Panc1 (cell line): ENCODE measurements at regions not wholly inside any gene's neighbourhood (a gene's known extent, or its start where the extent isn't known, plus 50 kb on each side); places are given as distances from the start of the nearest gene placed in this dataset.

Experiments used
- ATAC-seq: fragments of 200-7000 bp; cut with Tn5 transposase; 2 replicates; pipeline ENCODE4 v1.9.1; 2020; ENCODE audit warnings: mild to moderate bottlenecking, moderate library complexity
- BruUV-seq: library from RNA; stranded (reverse); fragments of 400-500 nt; replicated peaks from 2 replicates; lab custom pipeline; 2021; lab: Mats Ljungman, UMichigan
- CTCF ChIA-PET: fragments of 300-600 bp; sonication (Branson Sonifier 250); formaldehyde crosslinking; loops from one replicate; lab custom pipeline; 2022; ENCODE audit warnings: antibody characterized with exemption; lab: Charles Lee
- POLR2A ChIA-PET: fragments of 300-600 bp; sonication (Branson Sonifier 250); formaldehyde crosslinking; loops from one replicate; lab custom pipeline; 2022; ENCODE audit warnings: antibody characterized with exemption; lab: Charles Lee
- DNase-seq: peaks from one replicate; pipeline ENCODE4 v3.0.0-alpha.2; 2010; ENCODE audit warnings: low read depth, low spot score
- H3K27ac ChIP-seq: 2 replicates; pipeline ENCODE4 v1.5.1; 2011; ENCODE audit warnings: mild to moderate bottlenecking, low read length, inconsistent platforms
- H3K27me3 ChIP-seq: fragments of 200-500 bp; sonication (Bioruptor generic); 2 replicates; pipeline ENCODE4 v1.6.0; 2014; ENCODE audit warnings: low read length, inconsistent platforms; ENCODE audit not compliant: control insufficient read depth, insufficient read depth
- H3K36me3 ChIP-seq: fragments of 200-500 bp; sonication (Bioruptor generic); 2 replicates; pipeline ENCODE4 v1.5.1; 2014; ENCODE audit warnings: inconsistent platforms, mild to moderate bottlenecking, low read length, moderate library complexity; ENCODE audit not compliant: control insufficient read depth, insufficient read depth
- H3K4me1 ChIP-seq: 2 replicates; pipeline ENCODE4 v1.5.1; 2011; ENCODE audit warnings: inconsistent platforms, mild to moderate bottlenecking, low read length, moderate library complexity; ENCODE audit not compliant: control insufficient read depth, insufficient read depth
- H3K4me3 ChIP-seq, 2 experiments: 2 replicates each; pipeline ENCODE4 v1.5.1; 2011 to 2012; ENCODE audit warnings: low read depth in 2 of 2, low read length in 2 of 2, mild to moderate bottlenecking in 2 of 2, inconsistent platforms in 1 of 2, moderate library complexity in 1 of 2
- H3K9me3 ChIP-seq: fragments of 200-500 bp; sonication (Bioruptor generic); 2 replicates; pipeline ENCODE4 v1.5.1; 2014; ENCODE audit warnings: low read depth, mild to moderate bottlenecking, inconsistent platforms, low read length, moderate library complexity; ENCODE audit not compliant: control insufficient read depth, insufficient read depth
- POLR2AphosphoS5 ChIP-seq: IDR thresholded peaks from 2 replicates; pipeline ENCODE4 v1.6.1; 2012; ENCODE audit warnings: mild to moderate bottlenecking, low read depth, low read length, moderate library complexity
- REST ChIP-seq, 2 experiments: IDR thresholded peaks; 2 replicates each; pipeline ENCODE4 v1.6.1; 2011 to 2012; ENCODE audit warnings: low read depth in 2 of 2, control low read depth in 1 of 2, low read length in 1 of 2, mild to moderate bottlenecking in 1 of 2, moderate library complexity in 1 of 2; ENCODE audit not compliant: insufficient read depth in 1 of 2
- SIN3A ChIP-seq: IDR thresholded peaks from 2 replicates; pipeline ENCODE4 v1.6.1; 2012; ENCODE audit warnings: low read depth, mild to moderate bottlenecking, low read length, moderate library complexity, borderline replicate concordance; ENCODE audit not compliant: insufficient read depth
- TCF7L2 ChIP-seq: IDR thresholded peaks from 2 replicates; pipeline ENCODE4 v1.6.1; 2011; ENCODE audit warnings: mild to moderate bottlenecking, low read depth, low read length, inconsistent platforms
- in situ Hi-C: cut with HindIII; loops from 2 replicates; pipeline ENCODE4 v1.10.0; 2016; ENCODE audit warnings: low sequenced_read_pairs, low pct_unique_long_range_greater_than_20kb
- intact Hi-C: fragments of 100-400 bp; cut with micrococcal nuclease; formaldehyde crosslinking; loops from one replicate; pipeline ENCODE4 v1.10.0; 2022; ENCODE audit not compliant: unreplicated experiment
- TF ChIP-seq, protein P1 (sequence below): fragments of 450-650 bp; IDR thresholded peaks from 2 replicates; pipeline ENCODE4 v1.5.1; 2017; ENCODE audit warnings: mild to moderate bottlenecking

GRCh38 chr3:176967522-176967921 lies 229.8 kb downstream of the TBL1XR1 start:
- ChIA-PET POLR2A (no interaction called here), CTCF (no interaction called here)
- peaks cover 7% of the 10 kb centered on the region; the same call in 1 of the 2 replicates for H3K4me1 ChIP-seq
- H3K9me3 ChIP-seq, result no peaks in the 10 kb centered on the region
- intact Hi-C loops, result no loop called here
- TF ChIP-seq, protein P1, sequence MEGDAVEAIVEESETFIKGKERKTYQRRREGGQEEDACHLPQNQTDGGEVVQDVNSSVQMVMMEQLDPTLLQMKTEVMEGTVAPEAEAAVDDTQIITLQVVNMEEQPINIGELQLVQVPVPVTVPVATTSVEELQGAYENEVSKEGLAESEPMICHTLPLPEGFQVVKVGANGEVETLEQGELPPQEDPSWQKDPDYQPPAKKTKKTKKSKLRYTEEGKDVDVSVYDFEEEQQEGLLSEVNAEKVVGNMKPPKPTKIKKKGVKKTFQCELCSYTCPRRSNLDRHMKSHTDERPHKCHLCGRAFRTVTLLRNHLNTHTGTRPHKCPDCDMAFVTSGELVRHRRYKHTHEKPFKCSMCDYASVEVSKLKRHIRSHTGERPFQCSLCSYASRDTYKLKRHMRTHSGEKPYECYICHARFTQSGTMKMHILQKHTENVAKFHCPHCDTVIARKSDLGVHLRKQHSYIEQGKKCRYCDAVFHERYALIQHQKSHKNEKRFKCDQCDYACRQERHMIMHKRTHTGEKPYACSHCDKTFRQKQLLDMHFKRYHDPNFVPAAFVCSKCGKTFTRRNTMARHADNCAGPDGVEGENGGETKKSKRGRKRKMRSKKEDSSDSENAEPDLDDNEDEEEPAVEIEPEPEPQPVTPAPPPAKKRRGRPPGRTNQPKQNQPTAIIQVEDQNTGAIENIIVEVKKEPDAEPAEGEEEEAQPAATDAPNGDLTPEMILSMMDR, result no peak
- TF ChIP-seq SIN3A (no peak), POLR2AphosphoS5 (no peak), REST (IDR thresholded peaks at IDR 0.05; ENCODE audit: insufficient read depth in 1 of 2, low read depth in 2 of 2, low read length in 1 of 2) (no peak), TCF7L2 (no peak)
- no peak overlapping the region for H3K4me3 ChIP-seq
- in situ Hi-C loops, result no loop called here
- no peak for DNase-seq
- no peak overlapping the region for H3K27ac ChIP-seq
- H3K36me3 ChIP-seq, result no peaks in the 10 kb centered on the region
- H3K27me3 ChIP-seq, result no peaks in the 10 kb centered on the region
- no peak for ATAC-seq
- BruUV-seq, result no TSS peak

GRCh38 chr3:176964661-176965060 lies 232.6 kb downstream of the TBL1XR1 start:
- Histone ChIP-seq H3K4me3 (no peak overlapping the region), H3K36me3 (no peaks in the 10 kb centered on the region), H3K4me1 (peaks cover 7% of the 10 kb centered on the region; the same call in 1 of the 2 replicates), H3K27me3 (no peaks in the 10 kb centered on the region), H3K9me3 (no peaks in the 10 kb centered on the region), H3K27ac (no peak overlapping the region)
- BruUV-seq, result no TSS peak
- in situ Hi-C loops, result no loop called here
- DNase-seq (no peak), ATAC-seq (no peak)
- TF ChIP-seq POLR2AphosphoS5 (no peak), SIN3A (no peak), REST (IDR thresholded peaks at IDR 0.05; ENCODE audit: insufficient read depth in 1 of 2, low read depth in 2 of 2, low read length in 1 of 2) (no peak), TCF7L2 (no peak)
- TF ChIP-seq, protein P1, result no peak
- ChIA-PET POLR2A (no interaction called here), CTCF (no interaction called here)
- intact Hi-C loops, result no loop called here
